Omental fat pad (tissue), 3 donors: ENCODE measurements at regions not wholly inside any gene's neighbourhood (a gene's known extent, or its start where the extent isn't known, plus 50 kb on each side); places are given as distances from the start of the nearest gene placed in this dataset.
"Not testable (repeated sequence)": the region's sequence is repeated elsewhere in the genome, so short reads cannot be mapped to it uniquely, and the experiment has no call there.

ENCODE experiments used
- ATAC-seq: fragments of 150-250 bp; one replicate; pipeline ENCODE4 v1.9.1; 2016; ENCODE audit warnings: mild to moderate bottlenecking, moderate library complexity; ENCODE audit not compliant: low FRiP score
- DNase-seq: peaks from one replicate; pipeline ENCODE4 v3.0.0-alpha.2; 2019; ENCODE audit warnings: low spot score
- CTCF ChIP-seq, 3 donors: fragments of 450-650 bp; IDR thresholded peaks; one replicate each; pipeline ENCODE4 v1.5.1; 2016 to 2017; ENCODE audit warnings: antibody characterized with exemption in 3 of 3, mild to moderate bottlenecking in 3 of 3, moderate library complexity in 2 of 3

DNA sequence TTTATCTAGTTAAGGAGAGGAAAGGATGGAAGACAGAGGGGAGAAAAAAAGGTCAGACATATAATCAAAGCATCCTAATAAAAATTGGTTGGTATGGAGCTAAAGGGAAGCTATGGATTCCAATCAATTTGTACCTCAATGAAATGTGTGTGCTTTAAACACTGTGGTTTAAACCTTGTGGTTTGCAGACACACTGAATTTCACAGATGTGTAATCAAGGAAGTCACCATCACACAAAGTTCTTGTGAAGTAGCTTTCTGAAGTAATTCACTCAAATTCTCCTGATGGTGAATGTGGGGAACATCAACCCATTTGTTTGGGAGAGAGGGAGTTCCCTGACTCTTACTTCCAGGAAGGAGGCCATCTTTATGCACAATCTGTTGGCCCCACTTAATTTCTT lies 243.3 kb upstream of the KRR1 start:
- TF ChIP-seq CTCF (IDR thresholded peaks at IDR 0.05) = no peak
- DNase-seq (no peak), ATAC-seq (no peak)

DNA sequence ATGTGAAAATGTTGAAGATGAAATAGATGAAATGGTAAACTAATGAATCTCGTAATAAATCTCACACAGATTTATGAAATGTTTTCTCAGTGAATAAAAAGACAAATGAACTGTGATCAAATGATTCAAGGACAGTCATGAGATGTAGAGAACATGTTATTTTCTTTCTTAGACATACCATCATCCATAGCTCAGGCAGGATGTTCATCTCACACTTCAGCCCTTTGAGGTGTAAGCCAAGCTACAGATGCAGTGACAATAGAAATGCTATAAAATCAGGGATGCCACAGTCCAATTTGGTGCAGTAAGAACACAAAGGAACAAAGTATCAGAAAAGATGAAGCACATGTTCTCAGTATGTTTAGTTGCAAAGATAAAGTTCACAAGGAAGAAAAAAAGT lies 242.7 kb upstream of the KRR1 start:
- ATAC-seq (no peak), DNase-seq (no peak)
- TF ChIP-seq CTCF (IDR thresholded peaks at IDR 0.05) = no peak

DNA sequence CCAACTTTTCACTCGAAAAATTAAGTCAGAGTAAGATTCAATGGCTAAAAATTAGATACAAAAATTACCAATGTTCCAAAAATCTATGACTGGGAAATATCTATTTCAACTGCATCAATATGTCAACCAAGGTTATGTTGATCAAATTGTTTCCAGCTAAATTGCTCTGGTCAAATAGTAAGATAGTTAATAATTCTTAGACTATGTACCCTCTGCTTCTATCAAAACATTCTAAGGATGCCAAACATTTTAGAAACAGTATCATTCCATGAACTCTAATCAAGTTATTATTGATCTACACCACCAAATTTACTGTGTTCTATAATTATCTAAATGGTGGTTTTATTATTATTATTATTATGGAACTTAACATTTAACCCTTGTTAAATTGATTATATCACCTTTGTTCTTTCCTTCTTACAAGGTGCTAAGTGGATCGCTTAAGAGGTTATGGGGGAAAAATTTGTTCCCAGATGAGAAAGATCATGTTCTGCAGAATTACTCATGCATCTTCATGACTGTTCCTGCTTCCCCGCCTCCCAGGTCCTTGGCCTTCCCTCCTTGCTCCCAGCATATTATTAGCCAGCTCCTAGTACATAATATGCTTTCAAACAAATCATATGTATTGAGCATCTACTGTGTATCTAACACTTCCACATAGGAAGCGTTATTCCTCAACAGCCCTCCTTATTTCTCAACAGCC lies 240.5 kb upstream of the KRR1 start:
- TF ChIP-seq CTCF (IDR thresholded peaks at IDR 0.05) = no peak
- ATAC-seq = no peak

GRCh38 chr12:75750716-75751306 lies 239.4 kb upstream of the KRR1 start:
- DNase-seq (no peak), ATAC-seq (no peak)
- TF ChIP-seq CTCF (IDR thresholded peaks at IDR 0.05) = no peak

More for the DNA sequence above, 240.5 kb upstream of the KRR1 start:
- DNase-seq = no peak

DNA sequence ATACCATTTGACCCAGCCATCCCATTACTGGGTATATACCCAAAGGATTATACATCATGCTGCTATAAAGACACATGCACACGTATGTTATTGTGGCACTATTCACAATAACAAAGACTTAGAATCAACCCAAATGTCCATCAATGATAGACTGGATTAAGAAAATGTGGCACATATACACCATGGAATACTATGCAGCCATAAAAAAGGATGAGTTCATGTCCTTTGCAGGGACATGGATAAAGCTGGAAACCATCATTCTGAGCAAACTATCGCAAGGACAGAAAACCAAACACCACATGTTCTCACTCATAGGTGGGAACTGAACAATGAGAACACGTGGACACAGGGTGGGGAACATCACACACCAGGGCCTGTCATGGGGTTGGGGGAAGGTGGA lies 237.6 kb upstream of the KRR1 start:
- not testable (repeated sequence) for ATAC-seq, DNase-seq

DNA sequence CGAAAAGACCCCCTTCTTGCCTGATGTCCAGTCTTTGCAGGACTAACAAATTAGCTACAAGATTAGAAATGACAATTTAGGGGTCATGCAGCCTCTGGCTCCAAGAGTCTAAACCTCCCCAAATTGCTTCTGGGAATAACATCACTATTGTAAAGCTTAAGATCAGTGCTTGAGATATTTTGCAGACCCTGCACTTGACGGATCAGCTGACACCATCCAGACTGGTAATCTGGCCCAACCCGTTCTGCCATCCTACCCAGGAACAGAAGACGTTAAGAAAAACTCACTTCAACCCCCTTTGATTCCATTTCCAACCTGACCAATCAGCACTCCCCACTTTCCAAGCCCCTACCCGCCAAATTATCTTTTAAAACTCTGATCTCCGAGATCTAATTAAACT lies 236.7 kb upstream of the KRR1 start:
- no peak for TF ChIP-seq CTCF (IDR thresholded peaks at IDR 0.05)
- no peak for ATAC-seq

GRCh38 chr12:75747572-75748021 lies 236.2 kb upstream of the KRR1 start:
- no peak for TF ChIP-seq CTCF (IDR thresholded peaks at IDR 0.05)
- ATAC-seq (no peak), DNase-seq (no peak)

More for the DNA sequence above, 236.7 kb upstream of the KRR1 start:
- no peak for DNase-seq
